ENCODE measurements at regions not wholly inside any gene's neighbourhood (a gene's known extent, or its start where the extent isn't known, plus 50 kb on each side); places are given as distances from the start of the nearest gene placed in this dataset.

DNA sequence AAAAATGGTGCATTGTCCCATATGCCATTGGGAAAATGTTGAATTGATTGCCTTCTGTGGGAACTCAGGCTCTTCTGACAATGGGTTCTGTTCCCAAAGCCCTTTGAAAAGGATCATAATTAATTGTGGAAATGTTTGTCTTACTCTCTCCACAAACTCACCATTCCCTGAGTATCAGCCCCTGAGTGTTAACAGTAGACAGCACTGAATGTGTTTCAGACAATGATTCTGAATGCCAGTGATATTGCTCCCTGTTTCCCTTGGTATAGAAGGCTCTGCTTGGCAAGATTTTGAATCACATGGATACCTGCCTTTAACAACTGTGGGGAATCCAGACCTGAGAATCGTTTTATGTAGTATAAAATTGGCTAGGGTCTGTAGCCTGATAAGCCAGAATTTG, 1096.8 kb downstream of the ADGRL2 start:
- no peak for TF ChIP-seq POLR2A (IDR thresholded peaks at IDR 0.05)
- TF ChIP-seq, protein P1, sequence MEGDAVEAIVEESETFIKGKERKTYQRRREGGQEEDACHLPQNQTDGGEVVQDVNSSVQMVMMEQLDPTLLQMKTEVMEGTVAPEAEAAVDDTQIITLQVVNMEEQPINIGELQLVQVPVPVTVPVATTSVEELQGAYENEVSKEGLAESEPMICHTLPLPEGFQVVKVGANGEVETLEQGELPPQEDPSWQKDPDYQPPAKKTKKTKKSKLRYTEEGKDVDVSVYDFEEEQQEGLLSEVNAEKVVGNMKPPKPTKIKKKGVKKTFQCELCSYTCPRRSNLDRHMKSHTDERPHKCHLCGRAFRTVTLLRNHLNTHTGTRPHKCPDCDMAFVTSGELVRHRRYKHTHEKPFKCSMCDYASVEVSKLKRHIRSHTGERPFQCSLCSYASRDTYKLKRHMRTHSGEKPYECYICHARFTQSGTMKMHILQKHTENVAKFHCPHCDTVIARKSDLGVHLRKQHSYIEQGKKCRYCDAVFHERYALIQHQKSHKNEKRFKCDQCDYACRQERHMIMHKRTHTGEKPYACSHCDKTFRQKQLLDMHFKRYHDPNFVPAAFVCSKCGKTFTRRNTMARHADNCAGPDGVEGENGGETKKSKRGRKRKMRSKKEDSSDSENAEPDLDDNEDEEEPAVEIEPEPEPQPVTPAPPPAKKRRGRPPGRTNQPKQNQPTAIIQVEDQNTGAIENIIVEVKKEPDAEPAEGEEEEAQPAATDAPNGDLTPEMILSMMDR (IDR thresholded peaks at IDR 0.05) = no peak

Data from stomach (tissue), 4 donors.